ENCODE measurements at regions not wholly inside any gene's neighbourhood (a gene's known extent, or its start where the extent isn't known, plus 50 kb on each side); places are given as distances from the start of the nearest gene placed in this dataset.

- H3K4me3 ChIP-seq (ENCODE audit: low read length), result no peak overlapping the region
- DNase-seq (ENCODE audit: low read depth), result no peak
- no peak for TF ChIP-seq CTCF (conservative IDR thresholded peaks at IDR 0.05; ENCODE audit: low read depth, low read length)
Observed at GRCh38 chr12:89936631-89937030, 228.0 kb upstream of the ATP2B1 start.

GRCh38 chr12:89935850-89936249 is 227.2 kb upstream of the ATP2B1 start:
- no peak for TF ChIP-seq CTCF (conservative IDR thresholded peaks at IDR 0.05; ENCODE audit: low read depth, low read length)
- no peak overlapping the region for H3K4me3 ChIP-seq (ENCODE audit: low read length)
- no peak for DNase-seq (ENCODE audit: low read depth)

- no peak for DNase-seq (ENCODE audit: low read depth)
- TF ChIP-seq CTCF (conservative IDR thresholded peaks at IDR 0.05; ENCODE audit: low read depth, low read length), result no peak
- H3K4me3 ChIP-seq (ENCODE audit: low read length), result no peak overlapping the region
Observed at GRCh38 chr12:89933911-89934310, 225.3 kb upstream of the ATP2B1 start.

GRCh38 chr12:89932954-89933353 is 224.3 kb upstream of the ATP2B1 start:
- no peak for DNase-seq (ENCODE audit: low read depth)

GRCh38 chr12:89928467-89928866 is 219.8 kb upstream of the ATP2B1 start:
- DNase-seq (ENCODE audit: low read depth), result no peak
- TF ChIP-seq CTCF (conservative IDR thresholded peaks at IDR 0.05; ENCODE audit: low read depth, low read length), result no peak
- H3K4me3 ChIP-seq (ENCODE audit: low read length), result no peak overlapping the region

More at GRCh38 chr12:89932954-89933353, 224.3 kb upstream of the ATP2B1 start:
- no peak for TF ChIP-seq CTCF (conservative IDR thresholded peaks at IDR 0.05; ENCODE audit: low read depth, low read length)
- H3K4me3 ChIP-seq (ENCODE audit: low read length), result no peak overlapping the region

GRCh38 chr12:89927226-89927698 is 218.6 kb upstream of the ATP2B1 start:
- no peak overlapping the region for H3K4me3 ChIP-seq (ENCODE audit: low read length)
- no peak for DNase-seq (ENCODE audit: low read depth)
- no peak for TF ChIP-seq CTCF (conservative IDR thresholded peaks at IDR 0.05; ENCODE audit: low read depth, low read length)

GRCh38 chr12:89924191-89924590 is 215.6 kb upstream of the ATP2B1 start:
- no peak for TF ChIP-seq CTCF (conservative IDR thresholded peaks at IDR 0.05; ENCODE audit: low read depth, low read length)
- H3K4me3 ChIP-seq (ENCODE audit: low read length), result no peak overlapping the region
- DNase-seq (ENCODE audit: low read depth), result no peak

Data from retinal pigment epithelial cell (primary cell).